ENCODE measurements at regions not wholly inside any gene's neighbourhood (a gene's known extent, or its start where the extent isn't known, plus 50 kb on each side); places are given as distances from the start of the nearest gene placed in this dataset.

- DNase-seq: no peak
Measured at GRCh38 chr14:51552768-51553404, 98.8 kb upstream of the FRMD6 start.

GRCh38 chr14:51554339-51554920, 97.3 kb upstream of the FRMD6 start:
- no peak for DNase-seq

GRCh38 chr14:51554953-51555352, 96.8 kb upstream of the FRMD6 start:
- DNase-seq: no peak

GRCh38 chr14:51561141-51561540, 90.6 kb upstream of the FRMD6 start:
- no peak for DNase-seq

- no peak for DNase-seq
Measured at GRCh38 chr14:51562816-51563215, 88.9 kb upstream of the FRMD6 start.

- DNase-seq: no peak
Measured at GRCh38 chr14:51563560-51563959, 88.2 kb upstream of the FRMD6 start.

- DNase-seq: no peak
Measured at GRCh38 chr14:51564460-51564859, 87.2 kb upstream of the FRMD6 start.

- no peak for DNase-seq
Measured at GRCh38 chr14:51564986-51565604, 86.6 kb upstream of the FRMD6 start.

- no peak for DNase-seq
Measured at GRCh38 chr14:51566831-51567582, 84.7 kb upstream of the FRMD6 start.

- no peak for DNase-seq
Measured at GRCh38 chr14:51568366-51568765, 83.3 kb upstream of the FRMD6 start.

GRCh38 chr14:51573607-51574006, 78.1 kb upstream of the FRMD6 start:
- DNase-seq: no peak

- no peak for DNase-seq
Measured at GRCh38 chr14:51574009-51574408, 77.7 kb upstream of the FRMD6 start.

- no peak for DNase-seq
Measured at GRCh38 chr14:51575349-51576116, 76.2 kb upstream of the FRMD6 start.

GRCh38 chr14:51576117-51576430, 75.6 kb upstream of the FRMD6 start:
- DNase-seq: no peak

GRCh38 chr14:51576879-51577278, 74.8 kb upstream of the FRMD6 start:
- DNase-seq: no peak

- no peak for DNase-seq
Measured at GRCh38 chr14:51578853-51579252, 72.9 kb upstream of the FRMD6 start.

GRCh38 chr14:51581017-51581881, 70.5 kb upstream of the FRMD6 start:
- no peak for DNase-seq

- no peak for DNase-seq
Measured at GRCh38 chr14:51582437-51582836, 69.3 kb upstream of the FRMD6 start.

GRCh38 chr14:51585055-51585454, 66.7 kb upstream of the FRMD6 start:
- no peak for DNase-seq

GRCh38 chr14:51592836-51593235, 58.9 kb upstream of the FRMD6 start:
- DNase-seq: no peak

GRCh38 chr14:51593397-51593796, 58.3 kb upstream of the FRMD6 start:
- no peak for DNase-seq

- no peak for DNase-seq
Measured at GRCh38 chr14:51595881-51596455, 55.7 kb upstream of the FRMD6 start.
